Myocyte (in vitro differentiated cells): ENCODE measurements at regions not wholly inside any gene's neighbourhood (a gene's known extent, or its start where the extent isn't known, plus 50 kb on each side); places are given as distances from the start of the nearest gene placed in this dataset.

Experiments used
- DNase-seq: peaks from one replicate; pipeline ENCODE4 v3.0.0-alpha.2; 2012; ENCODE audit warnings: low read depth

DNA sequence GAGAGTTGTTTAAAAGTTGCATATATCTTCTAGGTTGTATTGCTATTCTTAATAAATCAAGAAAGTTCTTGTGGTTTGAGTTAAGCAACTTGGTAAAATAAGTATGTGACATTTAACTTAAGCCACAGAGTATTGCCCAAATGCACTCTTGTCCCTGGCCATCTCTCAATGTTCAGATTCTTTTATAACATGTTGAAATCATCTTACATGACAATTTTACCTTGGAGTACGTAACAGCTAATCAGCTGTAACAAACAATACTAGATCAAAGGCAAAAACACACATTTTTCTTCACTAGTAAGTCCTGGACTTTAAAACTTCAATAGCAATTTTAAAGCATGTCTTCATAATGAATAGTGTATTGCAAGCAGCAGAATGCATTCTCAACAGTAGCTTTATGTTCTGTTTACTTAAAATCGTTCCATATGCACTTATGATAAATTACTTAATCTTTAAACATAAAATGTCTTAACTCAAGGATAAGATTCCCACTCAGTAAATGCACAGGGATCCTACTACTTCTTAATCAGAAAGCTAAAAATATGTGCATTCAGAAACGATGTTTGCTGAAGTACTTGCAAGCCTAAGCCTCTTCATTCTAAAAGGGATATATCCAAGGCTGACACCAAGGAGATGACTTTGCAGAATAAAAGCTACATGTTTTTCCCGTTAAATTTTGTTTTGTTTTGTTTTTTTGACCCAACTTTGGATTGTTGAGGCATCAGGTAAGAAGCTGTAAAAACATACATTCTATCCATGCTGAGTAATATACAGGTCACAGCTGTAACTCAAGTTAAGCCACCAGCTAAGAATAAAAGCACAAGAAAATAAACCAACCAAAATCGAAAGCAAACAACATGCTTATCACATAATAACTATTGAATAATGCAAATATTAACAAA, 86.1 kb upstream of the NFIB start:
- DNase-seq = no peak

DNA sequence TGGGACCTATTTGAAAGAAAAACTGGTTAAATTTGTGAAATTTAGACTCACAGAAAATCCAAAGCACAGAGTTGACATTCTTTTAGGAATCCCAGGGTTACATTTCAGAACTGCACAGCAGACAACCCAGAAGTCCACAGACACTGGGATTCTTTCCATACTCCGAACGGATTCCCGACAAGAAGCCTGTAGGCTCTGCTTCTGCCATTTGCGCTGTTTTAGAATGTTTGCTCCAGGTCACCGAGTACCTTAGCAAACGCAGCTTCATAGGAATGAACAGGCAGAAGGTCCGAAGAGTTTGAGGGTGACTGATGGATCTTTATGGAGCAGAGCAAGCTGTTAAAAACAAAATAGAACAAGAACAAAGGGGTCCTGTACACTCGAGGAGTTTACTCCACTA, 84.5 kb upstream of the NFIB start:
- DNase-seq = no peak

DNA sequence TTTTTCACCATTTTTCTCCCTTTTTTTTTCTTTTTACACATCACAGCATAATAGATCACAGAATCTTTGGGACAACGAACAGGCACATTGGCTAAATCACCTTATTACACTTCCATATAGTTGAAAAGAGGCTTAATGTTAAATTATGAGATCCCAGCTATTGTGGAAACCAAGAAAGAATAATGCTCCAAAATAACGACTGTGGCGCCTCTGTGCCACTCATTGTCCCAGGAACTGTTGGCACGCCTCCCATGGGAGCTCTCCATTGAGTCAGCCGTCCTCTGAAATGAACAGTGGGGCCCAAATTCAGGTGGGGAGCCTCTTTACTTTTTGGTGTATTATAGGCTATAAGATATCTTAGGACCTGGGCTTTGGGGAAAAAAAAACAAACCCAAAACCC, 82.2 kb upstream of the NFIB start:
- no peak for DNase-seq

DNA sequence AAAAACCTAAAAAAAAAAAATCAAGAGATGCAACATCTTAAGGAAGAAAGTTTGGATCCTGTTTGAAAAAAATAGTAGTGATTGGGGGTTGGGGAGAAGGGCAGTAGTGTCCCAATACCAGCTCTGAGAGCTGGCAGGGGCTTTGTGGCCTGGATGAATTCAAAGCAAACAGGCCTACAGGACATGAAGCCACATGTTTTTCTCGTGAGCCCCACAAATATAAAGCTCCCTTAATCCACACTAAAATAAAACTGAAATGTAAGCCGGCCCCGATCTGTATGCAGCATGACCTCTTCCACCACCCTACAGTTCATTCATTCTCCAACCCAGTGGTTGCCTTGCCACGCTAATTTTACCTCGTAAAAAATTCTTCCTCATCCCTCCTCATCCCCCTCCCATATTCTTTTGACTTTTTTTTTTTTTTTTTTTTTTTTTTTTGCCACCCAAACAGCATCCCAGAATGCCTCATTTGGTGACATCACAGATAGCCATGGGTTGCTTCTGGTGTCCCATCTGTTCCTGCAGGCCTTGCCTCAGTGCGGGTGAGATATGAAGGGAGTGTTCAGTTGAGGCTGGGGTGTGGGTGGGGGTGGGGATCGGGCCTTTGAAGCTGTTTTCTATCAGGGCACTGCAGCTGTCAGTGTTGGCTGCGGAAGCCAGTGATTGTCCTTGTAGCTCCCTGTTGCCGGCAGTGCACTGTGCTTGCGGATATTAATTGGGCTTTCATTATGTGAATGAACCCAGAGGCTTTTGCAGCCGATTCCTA, 81.6 kb upstream of the NFIB start:
- peak; percentile 67 for DNase-seq

DNA sequence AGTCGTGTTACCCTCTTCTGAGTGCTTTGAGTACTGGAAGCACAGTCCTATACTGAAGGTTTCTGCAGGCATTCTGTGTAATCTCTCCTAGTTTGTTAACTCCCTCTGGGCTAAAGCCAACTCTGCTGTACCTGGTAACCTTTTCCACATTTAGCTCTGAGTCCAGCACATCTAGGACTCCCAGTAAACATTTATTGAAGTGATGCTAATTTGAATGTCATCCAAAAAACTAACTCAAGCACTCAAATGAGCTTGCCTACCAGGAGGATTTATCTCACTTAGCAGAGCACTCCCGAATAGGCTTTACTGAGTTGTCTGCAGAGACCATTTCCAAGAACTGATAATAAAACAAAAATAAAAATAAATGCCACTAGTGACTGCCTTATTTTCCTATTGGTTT, 79.5 kb upstream of the NFIB start:
- no peak for DNase-seq

DNA sequence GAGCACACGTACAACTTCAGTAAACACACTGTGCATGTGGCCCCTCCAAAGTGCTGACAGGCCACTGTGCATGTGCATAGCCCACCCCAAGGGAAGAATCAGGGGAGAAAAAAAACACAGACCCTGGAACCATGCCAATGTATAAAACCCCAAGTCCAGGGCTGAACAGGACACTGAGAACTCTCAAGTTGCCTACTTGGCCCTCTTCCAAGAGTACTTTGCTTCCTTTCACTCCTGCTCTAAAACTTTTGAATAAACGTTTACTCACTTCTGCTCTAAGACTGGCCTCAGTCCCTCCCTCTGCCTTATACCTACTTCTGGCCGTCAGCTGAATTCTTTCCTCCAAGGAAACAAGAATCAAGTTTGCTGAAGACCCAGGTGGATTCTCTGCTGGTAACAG, 77.7 kb upstream of the NFIB start:
- DNase-seq = no peak

DNA sequence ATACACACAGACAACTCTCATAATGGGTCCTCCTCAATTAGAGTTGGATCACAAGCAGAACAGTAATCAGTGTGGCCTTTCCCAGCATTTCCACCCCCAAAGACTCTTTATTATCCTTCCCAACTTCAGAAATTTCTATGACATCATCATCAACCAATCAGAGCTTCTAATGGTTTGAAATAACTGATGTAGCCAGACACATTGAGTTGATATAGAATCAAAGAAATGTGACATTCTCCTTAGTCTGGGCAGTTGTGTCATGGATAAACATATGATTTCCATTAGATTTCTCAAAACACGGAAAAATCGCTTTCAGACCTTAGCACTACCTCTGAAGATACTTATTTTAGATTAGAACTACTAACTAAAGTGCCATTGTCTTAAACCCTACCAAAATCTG, 75.7 kb upstream of the NFIB start:
- no peak for DNase-seq

DNA sequence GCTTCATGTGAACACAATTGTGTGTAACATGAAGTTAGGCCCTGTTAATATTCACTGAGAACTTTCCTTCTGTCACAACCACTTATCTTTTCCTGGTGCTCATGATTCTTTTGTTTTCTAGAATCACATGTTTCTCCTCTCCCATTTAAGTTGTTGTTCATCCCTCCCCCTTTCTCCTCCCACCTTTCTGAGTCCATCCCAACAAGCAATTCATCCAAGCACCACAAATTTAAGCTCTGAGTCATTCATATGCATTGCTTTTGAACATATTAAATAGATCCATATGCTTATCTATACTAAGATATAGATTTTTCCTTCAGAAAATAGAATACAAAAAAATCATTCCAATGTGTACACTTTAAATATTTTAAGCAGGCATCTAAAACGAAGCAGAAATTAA, 75.2 kb upstream of the NFIB start:
- no peak for DNase-seq

DNA sequence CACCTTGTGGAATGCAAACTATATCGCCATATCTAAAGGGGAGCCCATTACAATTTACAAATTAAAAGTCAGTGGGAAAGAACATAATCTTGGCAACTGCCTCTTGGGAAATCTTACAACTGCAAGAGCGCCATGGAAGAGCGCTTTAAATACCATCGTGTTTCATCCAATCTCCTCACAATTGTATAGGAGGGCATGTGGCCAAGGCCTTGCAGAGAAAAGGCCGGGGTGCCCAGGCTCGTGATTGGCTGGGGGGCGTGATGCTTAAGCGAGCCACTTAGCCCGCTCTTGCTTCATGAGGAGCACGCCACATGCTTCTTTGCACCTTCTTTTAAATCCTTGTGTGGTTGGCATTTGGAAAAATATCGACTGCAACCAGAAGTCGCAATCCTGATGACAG, 69.8 kb upstream of the NFIB start:
- DNase-seq = no peak

DNA sequence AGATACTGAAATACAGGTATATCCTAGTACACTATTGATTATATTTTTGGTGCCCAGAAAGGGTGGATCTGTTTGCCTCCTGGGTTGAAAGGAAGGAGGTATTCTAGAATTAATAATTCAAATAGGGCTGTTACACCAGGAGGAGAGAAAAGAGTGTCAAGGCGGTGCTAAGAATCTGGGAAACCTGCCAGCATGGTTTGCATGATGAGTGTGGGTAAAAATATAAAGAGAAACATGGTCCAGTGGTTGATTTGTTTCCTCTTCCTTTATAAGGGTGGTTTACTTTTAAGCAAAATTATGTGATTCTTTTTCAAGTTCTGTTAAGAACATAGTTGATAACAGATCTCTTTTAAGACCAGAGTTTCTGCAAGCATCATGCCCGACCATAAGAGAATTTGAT, 69.4 kb upstream of the NFIB start:
- DNase-seq = peak; percentile 79

DNA sequence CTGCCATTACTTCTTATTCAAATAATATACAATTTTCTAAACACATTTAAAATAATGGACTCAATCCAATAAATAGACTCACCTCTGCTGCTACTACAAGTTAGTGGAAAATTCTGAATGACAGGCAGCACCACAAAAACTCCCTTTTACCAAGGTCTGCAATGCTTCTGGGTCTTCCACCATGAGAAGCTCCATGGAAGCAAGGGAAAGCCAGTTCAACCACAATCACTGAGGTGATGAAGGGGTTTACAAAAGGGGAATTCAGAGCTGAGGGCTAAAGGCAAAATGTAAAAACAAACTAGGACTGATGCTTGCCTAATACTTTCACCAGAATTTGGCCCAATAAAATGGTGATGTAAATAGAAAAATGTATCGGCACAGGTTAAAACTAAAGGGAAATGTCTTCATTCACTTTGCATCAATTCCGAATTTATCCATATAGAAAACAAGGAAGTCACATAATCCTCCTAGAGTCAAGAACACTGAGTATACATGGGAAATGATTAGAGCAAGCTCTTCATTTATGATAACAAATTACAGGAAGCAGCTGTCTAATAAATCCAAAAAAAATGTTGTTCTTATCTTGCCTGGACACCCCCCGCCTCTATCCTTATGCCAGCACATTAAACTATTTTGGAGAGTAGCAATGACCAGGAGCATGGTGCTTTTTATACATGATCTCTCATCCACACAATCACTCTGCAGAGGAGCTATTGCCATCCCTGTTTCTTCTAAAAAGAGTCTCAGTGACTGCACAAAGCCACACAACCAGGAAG, 66.3 kb upstream of the NFIB start:
- DNase-seq = no peak

DNA sequence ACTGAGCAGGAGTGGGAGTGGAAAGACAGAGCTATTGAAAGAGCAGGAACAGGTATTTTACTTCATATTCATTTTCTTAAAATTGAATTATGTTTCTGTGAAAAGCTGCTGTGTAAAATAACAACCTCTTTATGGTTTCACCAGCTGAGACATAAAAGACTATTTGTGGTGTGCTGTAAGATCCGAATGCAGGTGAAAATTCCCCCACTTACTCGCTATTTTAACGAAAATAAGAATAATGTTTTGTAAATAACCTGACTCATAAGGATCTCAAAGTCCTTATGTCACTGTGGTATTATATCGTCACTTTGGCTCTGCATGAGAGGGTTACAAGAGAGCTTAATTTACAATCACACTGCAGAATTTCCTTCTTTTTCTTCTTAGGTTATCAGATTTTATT, 65.3 kb upstream of the NFIB start:
- no peak for DNase-seq

DNA sequence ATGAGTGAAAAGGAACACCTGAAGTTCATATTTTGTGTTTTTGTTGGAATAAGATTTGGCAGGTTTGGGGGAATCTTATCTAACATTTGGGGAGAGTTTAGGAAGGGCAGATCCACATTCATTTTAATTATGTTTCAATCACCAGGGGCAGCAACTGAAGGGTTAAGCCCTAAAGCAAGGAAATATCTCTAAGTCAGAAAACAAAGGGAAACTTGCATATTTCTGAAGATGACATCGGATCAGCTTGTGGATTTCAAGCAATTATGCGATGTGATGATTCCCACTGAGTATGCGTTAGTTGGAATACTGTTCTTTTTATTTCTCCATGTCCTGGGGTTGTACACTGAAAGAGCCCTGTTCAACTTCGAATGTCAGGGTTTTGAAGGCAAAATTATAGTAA, 59.8 kb upstream of the NFIB start:
- DNase-seq = no peak

DNA sequence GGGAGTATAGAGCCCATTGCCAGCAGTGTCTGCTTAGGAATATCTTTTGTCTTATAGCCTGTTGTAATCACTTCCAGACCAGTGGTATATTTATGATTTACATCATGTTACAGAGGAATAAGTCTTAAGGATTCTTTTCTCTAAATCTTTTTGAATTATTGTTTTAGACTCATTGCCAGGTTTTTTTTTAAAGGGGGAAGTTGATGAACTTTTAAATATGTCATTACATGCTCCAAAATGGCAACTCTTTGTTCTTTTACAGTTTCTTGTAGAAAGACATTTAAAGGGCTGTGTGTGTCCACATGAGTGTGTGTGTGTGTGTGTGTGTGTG, 59.4 kb upstream of the NFIB start:
- no peak for DNase-seq

DNA sequence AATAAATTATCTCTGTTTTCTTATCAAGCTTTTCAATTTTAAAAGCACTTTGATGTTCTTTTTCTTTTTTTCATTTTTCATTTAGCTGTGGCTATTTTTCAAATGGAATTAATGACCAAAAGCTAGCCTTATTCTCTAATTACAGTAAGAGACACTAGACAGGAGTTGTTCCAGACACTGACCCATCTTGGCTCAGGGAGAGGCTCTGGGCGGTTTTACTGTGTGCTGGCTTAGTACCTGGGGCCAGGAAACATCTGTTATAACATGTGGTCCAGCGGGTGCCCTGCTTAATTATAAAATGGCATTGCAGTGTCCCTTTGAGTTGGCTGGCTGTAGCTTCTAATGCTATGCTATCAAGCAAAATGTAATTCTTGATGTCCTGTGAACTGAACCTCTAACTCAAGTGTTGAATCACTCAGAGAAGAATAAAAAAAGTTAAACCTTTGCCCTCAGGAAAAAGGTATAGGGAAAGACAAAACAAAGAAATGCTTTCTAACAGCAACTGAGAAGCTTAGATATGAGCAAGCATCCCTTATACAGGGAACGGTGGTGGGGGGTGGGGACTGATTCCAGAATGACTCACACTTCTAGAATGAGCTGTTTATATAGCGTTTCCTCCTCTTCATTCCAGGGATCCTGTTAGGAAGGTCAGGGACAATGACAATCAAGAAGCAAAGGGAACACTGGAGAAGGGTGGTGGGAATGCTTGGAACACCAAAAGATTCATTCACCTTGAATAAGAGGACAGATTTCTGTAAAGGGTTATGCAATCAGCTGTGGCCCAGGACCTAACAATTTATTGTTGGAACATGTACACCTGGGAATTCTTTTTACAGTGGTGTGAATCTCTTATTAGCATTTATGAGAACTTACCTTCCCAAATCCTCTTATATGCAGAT, 58.7 kb upstream of the NFIB start:
- peak; percentile 38 for DNase-seq

DNA sequence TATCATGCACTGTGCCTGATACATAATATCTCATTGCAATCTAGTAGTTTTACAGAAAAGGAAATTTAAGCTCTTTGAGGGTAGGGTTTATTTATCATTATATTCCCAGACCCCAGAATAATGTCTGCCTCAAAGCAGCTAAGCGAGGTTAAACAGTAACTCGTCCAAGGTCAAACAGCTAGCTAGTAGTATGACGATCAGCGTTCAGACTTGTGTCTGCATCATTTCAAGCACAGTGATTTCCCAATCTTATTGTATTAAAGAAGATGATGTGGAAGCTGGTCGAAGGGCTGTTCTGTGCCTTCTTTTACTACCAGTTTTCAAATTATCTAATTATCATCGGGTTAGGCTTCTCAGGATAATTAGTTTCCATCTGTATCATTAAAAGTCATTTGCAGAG, 55.1 kb upstream of the NFIB start:
- DNase-seq = no peak

DNA sequence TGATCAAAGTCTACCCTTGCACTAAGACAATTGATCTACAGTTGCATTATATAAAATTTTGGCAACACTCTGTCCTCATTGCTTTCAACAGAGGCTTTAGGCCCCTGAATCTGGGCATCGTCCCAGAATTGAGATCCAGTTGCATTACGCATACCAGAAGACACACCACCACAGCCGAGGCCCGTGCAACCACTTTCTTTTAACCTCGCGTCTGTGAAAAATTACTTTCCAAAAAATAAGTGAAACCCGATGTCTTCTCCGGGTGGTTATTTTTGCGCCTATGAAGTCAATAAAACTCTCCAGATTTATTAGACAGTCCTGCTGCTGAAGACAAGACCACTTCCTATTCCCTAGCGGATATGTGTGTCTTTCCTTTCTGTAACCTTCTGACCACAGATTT, 52.1 kb upstream of the NFIB start:
- DNase-seq = peak; percentile 83

DNA sequence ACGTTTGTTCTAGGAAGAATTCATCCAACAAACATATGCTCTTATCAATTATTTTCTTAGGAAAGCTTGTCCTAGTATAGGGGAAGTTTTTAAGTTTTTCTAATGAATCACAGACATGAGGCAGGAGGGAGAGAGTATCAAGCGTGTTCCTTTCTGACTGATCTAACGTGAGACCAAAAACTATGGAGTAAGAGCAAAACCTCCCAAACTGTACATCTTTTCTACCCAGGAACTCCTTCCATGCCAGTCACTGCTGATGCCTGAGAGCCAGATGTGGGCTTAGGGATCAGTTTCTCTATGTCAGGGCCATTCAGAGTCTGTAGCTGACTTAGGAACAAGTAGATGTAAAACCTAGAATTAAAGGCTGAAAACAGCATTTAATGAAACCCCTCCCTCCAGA, 51.7 kb upstream of the NFIB start:
- DNase-seq = no peak
